Fibroblast of the conjunctiva (primary cell): ENCODE measurements at regions not wholly inside any gene's neighbourhood (a gene's known extent, or its start where the extent isn't known, plus 50 kb on each side); places are given as distances from the start of the nearest gene placed in this dataset.
"Not testable (repeated sequence)": the region's sequence is repeated elsewhere in the genome, so short reads cannot be mapped to it uniquely, and the experiment has no call there.

ENCODE experiments used
- DNase-seq: peaks from one replicate; pipeline ENCODE4 v3.0.0-alpha.2; 2010; ENCODE audit warnings: low read depth

GRCh38 chr11:87970762-87971161, 204.5 kb downstream of the RAB38 start:
- DNase-seq: no peak

- no peak for DNase-seq
Measured at GRCh38 chr11:87967459-87967858, 207.8 kb downstream of the RAB38 start.

GRCh38 chr11:87966694-87967093, 208.5 kb downstream of the RAB38 start:
- DNase-seq: no peak

GRCh38 chr11:87966216-87966615, 209.0 kb downstream of the RAB38 start:
- DNase-seq: no peak

GRCh38 chr11:87961606-87962005, 213.6 kb downstream of the RAB38 start:
- DNase-seq: no peak

GRCh38 chr11:87957961-87958360, 217.3 kb downstream of the RAB38 start:
- DNase-seq: no peak

- no peak for DNase-seq
Measured at GRCh38 chr11:87954476-87954875, 220.8 kb downstream of the RAB38 start.

- DNase-seq: no peak
Measured at GRCh38 chr11:87942786-87943185, 232.5 kb downstream of the RAB38 start.

- DNase-seq: no peak
Measured at GRCh38 chr11:87934182-87934581, 241.1 kb downstream of the RAB38 start.

GRCh38 chr11:87926250-87926970, 248.8 kb downstream of the RAB38 start:
- peak; percentile 14 for DNase-seq

- no peak for DNase-seq
Measured at GRCh38 chr11:87924125-87924524, 251.1 kb downstream of the RAB38 start.

- DNase-seq: no peak
Measured at GRCh38 chr11:87917111-87917510, 258.1 kb downstream of the RAB38 start.

- no peak for DNase-seq
Measured at GRCh38 chr11:87909178-87909577, 266.1 kb downstream of the RAB38 start.

GRCh38 chr11:87908086-87908485, 267.2 kb downstream of the RAB38 start:
- no peak for DNase-seq

- DNase-seq: no peak
Measured at GRCh38 chr11:87903345-87903744, 271.9 kb downstream of the RAB38 start.

GRCh38 chr11:87901341-87901740, 273.9 kb downstream of the RAB38 start:
- DNase-seq: no peak

GRCh38 chr11:87897921-87898320, 277.3 kb downstream of the RAB38 start:
- DNase-seq: no peak

- no peak for DNase-seq
Measured at GRCh38 chr11:87897071-87897470, 278.2 kb downstream of the RAB38 start.

GRCh38 chr11:87894961-87895360, 280.3 kb downstream of the RAB38 start:
- no peak for DNase-seq

- no peak for DNase-seq
Measured at GRCh38 chr11:87892291-87892690, 283.0 kb downstream of the RAB38 start.

GRCh38 chr11:87889126-87889525, 286.1 kb downstream of the RAB38 start:
- DNase-seq: peak; percentile 10

- not testable (repeated sequence) for DNase-seq
Measured at GRCh38 chr11:87885084-87885483, 290.2 kb downstream of the RAB38 start.

GRCh38 chr11:87879118-87879517, 296.1 kb downstream of the RAB38 start:
- DNase-seq: peak; percentile 14

GRCh38 chr11:87878373-87878825, 296.8 kb downstream of the RAB38 start:
- DNase-seq: peak; percentile 36
